Cardiac fibroblast (primary cell): ENCODE measurements at regions not wholly inside any gene's neighbourhood (a gene's known extent, or its start where the extent isn't known, plus 50 kb on each side); places are given as distances from the start of the nearest gene placed in this dataset.

ENCODE experiments used
- DNase-seq, 2 donors: peaks; one replicate each; pipeline versions ENCODE4 v3.0.0 to v3.0.0-alpha.2; 2010; ENCODE audit warnings: low read depth in 2 of 2
- H3K4me3 ChIP-seq, 2 donors: replicated peaks in 1 of 2; 1 replicate in 1 of 2; 2 replicates in 1 of 2; pipeline ENCODE4 v1.5.1; 2011; ENCODE audit warnings: low read depth in 2 of 2, low read length in 2 of 2, mild to moderate bottlenecking in 2 of 2, moderate library complexity in 1 of 2
- TF ChIP-seq, protein P1 (sequence below): IDR thresholded peaks from one replicate; pipeline ENCODE4 v1.5.1; 2011; ENCODE audit warnings: low read depth, mild to moderate bottlenecking, low read length, inconsistent platforms

DNA sequence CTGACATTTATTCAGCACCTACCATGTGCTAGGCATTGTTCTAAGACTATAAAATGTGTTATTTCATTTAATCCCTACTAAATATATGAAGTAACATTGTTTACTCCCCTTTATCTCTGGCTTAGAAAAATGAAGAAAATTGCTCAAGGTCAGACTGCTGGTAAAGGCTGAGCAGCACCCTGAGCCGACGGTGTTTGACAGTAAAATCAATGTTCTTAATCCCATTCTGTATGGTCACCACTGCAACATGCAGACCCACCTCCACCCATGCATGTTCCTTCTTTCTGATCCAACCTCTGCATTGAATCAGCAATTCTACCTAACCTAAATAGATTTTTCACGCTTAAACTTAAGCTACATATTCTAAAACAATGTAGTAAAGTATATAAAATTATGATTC is 216.5 kb downstream of the ZBBX start:
- no peak overlapping the region for H3K4me3 ChIP-seq
- TF ChIP-seq, protein P1, sequence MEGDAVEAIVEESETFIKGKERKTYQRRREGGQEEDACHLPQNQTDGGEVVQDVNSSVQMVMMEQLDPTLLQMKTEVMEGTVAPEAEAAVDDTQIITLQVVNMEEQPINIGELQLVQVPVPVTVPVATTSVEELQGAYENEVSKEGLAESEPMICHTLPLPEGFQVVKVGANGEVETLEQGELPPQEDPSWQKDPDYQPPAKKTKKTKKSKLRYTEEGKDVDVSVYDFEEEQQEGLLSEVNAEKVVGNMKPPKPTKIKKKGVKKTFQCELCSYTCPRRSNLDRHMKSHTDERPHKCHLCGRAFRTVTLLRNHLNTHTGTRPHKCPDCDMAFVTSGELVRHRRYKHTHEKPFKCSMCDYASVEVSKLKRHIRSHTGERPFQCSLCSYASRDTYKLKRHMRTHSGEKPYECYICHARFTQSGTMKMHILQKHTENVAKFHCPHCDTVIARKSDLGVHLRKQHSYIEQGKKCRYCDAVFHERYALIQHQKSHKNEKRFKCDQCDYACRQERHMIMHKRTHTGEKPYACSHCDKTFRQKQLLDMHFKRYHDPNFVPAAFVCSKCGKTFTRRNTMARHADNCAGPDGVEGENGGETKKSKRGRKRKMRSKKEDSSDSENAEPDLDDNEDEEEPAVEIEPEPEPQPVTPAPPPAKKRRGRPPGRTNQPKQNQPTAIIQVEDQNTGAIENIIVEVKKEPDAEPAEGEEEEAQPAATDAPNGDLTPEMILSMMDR = no peak
- no peak for DNase-seq

DNA sequence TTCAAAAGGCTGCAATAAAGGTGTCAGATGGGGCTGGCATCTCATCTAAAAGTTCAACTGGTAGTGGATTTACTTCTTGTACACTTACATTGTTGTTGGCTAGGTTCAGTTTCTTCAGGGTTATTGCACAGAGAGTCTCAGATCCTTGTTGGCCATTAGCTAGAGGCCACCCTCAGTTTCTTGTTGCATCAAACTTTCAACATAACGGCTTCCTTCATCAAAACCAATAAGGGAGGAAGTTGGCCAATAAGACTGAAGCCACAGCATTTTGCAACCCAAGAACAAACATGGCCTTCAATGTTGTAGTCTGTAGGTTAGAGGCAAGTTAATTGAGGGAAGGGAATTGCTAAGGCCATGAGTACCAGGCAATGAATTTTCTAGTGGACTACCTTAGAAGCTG is 218.0 kb downstream of the ZBBX start:
- H3K4me3 ChIP-seq = no peak overlapping the region
- DNase-seq = no peak
- TF ChIP-seq, protein P1 = no peak

DNA sequence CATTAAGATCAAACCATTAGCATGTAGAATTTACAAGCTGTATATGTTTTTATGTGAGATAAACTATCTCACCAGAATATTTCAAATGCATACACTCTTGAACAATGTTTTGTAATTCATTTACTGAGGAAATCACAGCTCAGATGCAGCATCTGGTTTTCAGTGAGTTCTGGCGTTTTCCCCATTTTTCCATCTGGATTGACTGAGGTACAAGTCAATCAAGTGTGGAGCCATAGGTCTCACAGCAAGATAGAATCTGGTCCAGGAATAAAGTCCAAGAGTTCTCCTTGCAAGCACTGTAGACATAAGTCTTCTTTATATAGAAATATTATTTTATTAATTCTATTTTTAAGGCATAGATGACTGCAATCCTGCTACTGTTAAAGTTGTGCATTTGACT is 219.3 kb downstream of the ZBBX start:
- DNase-seq = no peak
- TF ChIP-seq, protein P1 = no peak
- no peak overlapping the region for H3K4me3 ChIP-seq

DNA sequence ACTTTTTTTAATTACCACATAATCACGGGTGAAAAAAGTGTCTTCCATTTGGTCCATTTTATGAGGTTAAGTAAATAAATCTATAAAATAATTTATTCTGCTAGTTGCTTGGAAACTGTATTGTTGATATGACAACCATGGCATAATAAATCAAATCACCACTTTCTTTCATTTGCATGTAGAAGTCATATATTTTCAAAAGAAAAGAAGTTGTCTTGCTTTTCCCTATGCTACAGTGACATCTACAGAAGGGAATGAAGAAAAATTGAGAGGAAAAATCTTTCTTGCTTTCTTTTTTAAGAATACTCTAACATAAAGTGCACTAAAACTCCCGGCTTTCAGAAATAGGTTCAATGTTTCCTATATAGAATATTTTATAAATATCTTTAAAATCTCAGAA is 228.5 kb downstream of the ZBBX start:
- TF ChIP-seq, protein P1 = no peak
- H3K4me3 ChIP-seq = no peak overlapping the region
- no peak for DNase-seq

DNA sequence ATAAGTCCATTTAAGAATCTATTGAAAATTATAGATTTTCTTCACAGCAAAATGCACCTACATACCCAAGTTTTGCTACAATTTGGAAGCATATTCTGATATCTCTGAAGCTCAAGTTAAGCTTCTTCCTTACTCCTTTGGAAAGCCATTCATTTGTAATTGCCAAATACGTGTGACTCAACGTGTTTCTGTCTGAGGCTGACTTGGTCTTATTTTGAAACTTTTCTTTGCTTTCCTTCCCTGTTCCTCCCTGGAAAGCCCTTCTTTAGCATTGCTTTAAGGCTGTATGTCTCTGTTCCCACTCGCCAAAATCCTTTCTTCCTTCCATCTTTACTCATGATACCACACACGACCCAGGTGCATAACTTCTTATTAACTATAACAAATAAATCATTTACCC is 232.0 kb downstream of the ZBBX start:
- DNase-seq = no peak
- no peak overlapping the region for H3K4me3 ChIP-seq
- TF ChIP-seq, protein P1 = no peak

DNA sequence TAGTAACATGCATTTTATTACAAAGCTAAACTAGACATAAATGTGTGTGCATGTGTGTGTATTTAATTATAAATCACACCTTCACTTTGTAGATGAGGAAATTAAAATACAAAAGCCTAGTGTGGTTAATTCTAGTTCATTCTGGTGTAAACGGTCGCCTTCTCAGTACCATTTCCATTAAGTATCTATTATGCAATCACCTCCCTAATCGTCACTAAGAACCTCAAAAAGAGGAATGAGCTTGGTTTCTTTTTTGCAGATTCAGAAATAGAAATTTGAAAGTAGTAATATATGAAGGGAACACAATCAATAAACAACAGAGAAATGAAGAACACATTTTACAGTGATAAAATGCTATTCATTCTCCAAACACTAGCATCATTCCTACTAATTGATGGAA is 233.2 kb downstream of the ZBBX start:
- H3K4me3 ChIP-seq = no peak overlapping the region
- DNase-seq = no peak
- TF ChIP-seq, protein P1 = no peak

DNA sequence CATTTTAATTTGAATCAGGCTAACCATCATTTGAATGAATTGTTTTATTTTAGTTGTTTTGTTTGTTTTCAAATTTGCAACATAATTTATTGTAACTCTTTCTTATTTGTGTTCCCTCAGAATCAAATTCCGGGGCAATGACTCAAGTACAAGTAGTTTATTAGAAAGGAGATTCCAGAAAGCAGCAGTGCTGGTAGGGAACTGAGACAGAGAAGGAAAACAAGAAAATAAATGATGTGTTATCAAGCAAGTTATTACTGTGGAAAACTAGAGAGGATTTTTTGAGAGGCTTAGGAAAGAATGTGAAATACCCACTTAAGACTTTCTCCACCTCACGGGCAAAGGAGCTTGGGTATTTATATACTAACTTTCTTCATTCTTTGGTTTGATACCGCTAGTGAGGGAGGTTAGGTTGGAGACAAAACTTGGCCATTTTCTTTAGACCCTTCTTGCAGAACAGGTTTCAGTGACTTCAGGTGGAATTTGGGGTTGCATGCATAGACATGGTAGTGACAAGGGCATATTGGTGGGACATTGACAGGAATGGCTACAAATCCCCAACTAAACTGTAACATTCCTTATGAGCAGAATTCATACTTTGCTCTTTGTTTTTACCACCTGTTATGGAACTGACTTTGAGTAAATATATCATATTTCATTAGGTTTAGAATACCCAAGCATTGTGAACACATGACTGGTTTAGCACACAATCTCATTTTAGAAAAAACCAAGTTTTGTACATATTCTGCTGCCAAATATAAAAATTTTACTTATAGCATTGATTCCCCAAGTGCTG is 254.3 kb downstream of the ZBBX start:
- DNase-seq = no peak
- no peak overlapping the region for H3K4me3 ChIP-seq
- TF ChIP-seq, protein P1 = no peak
